Fibroblast of pulmonary artery (primary cell): ENCODE measurements at regions not wholly inside any gene's neighbourhood (a gene's known extent, or its start where the extent isn't known, plus 50 kb on each side); places are given as distances from the start of the nearest gene placed in this dataset.
A peak's percentile ranks its signal among the peaks of the same experiment; 100 is the strongest.

Experiments used
- DNase-seq: peaks from one replicate; pipeline ENCODE4 v3.0.0-alpha.2; 2010; ENCODE audit warnings: low read depth
- H3K4me3 ChIP-seq: replicated peaks from 2 replicates; pipeline ENCODE4 v1.5.1; 2011; ENCODE audit warnings: low read depth, mild to moderate bottlenecking, control low read depth, low read length, moderate library complexity
- CTCF ChIP-seq: IDR thresholded peaks from 2 replicates; pipeline ENCODE4 v1.5.1; 2011; ENCODE audit warnings: mild to moderate bottlenecking, control low read depth, low read length, inconsistent platforms; ENCODE audit errors: missing control alignments

GRCh38 chr4:175341203-175341755 is 423.1 kb downstream of the ADAM29 start:
- TF ChIP-seq CTCF = no peak

GRCh38 chr4:175346376-175346775 is 428.2 kb downstream of the ADAM29 start:
- no peak overlapping the region for H3K4me3 ChIP-seq
- TF ChIP-seq CTCF = no peak
- no peak for DNase-seq

More at GRCh38 chr4:175341203-175341755, 423.1 kb downstream of the ADAM29 start:
- H3K4me3 ChIP-seq = no peak overlapping the region
- no peak for DNase-seq

GRCh38 chr4:175350246-175350645 is 432.1 kb downstream of the ADAM29 start:
- TF ChIP-seq CTCF = no peak
- H3K4me3 ChIP-seq = no peak overlapping the region
- no peak for DNase-seq

- TF ChIP-seq CTCF = no peak
- H3K4me3 ChIP-seq = no peak overlapping the region
- DNase-seq = no peak
These were observed 433.3 kb downstream of the ADAM29 start for GRCh38 chr4:175351473-175351872.

- TF ChIP-seq CTCF = no peak
- no peak overlapping the region for H3K4me3 ChIP-seq
- DNase-seq = peak; percentile 6
These were observed 443.0 kb downstream of the GPM6A start for GRCh38 chr4:175369087-175369486.

GRCh38 chr4:175371091-175371490 is 441.0 kb downstream of the GPM6A start:
- H3K4me3 ChIP-seq = no peak overlapping the region
- TF ChIP-seq CTCF = no peak
- DNase-seq = no peak

- DNase-seq = no peak
- no peak for TF ChIP-seq CTCF
- H3K4me3 ChIP-seq = no peak overlapping the region
These were observed 439.0 kb downstream of the GPM6A start for GRCh38 chr4:175373031-175373430.
